ENCODE measurements at regions not wholly inside any gene's neighbourhood (a gene's known extent, or its start where the extent isn't known, plus 50 kb on each side); places are given as distances from the start of the nearest gene placed in this dataset.
A peak's percentile ranks its signal among the peaks of the same experiment; 100 is the strongest.
"Not testable (repeated sequence)": the region's sequence is repeated elsewhere in the genome, so short reads cannot be mapped to it uniquely, and the experiment has no call there.

- ATAC-seq; in situ Hi-C loops (cut with MboI); H3K4me2 ChIP-seq (ENCODE audit: control insufficient read depth, insufficient read depth); DNase-seq (ENCODE audit: low read depth, low spot score); H3K27me3 ChIP-seq (replicated peaks in 1 of 2; ENCODE audit: control insufficient read depth in 2 of 2, insufficient read depth in 2 of 2, low read length in 1 of 2); RAD21 ChIA-PET (ENCODE audit: unreplicated experiment); H3K4me1 ChIP-seq (ENCODE audit: control insufficient read depth, insufficient read depth, low read length); H3K4me3 ChIP-seq; H4K20me1 ChIP-seq (ENCODE audit: control insufficient read depth, insufficient read depth); H3K9me3 ChIP-seq (replicated peaks; ENCODE audit: control insufficient read depth, insufficient read depth, low read length); SMC1A ChIA-PET (ENCODE audit: uncharacterized antibody, unreplicated experiment); BruUV-seq (replicated peaks); H3K9ac ChIP-seq (ENCODE audit: control insufficient read depth, insufficient read depth, low read length); CTCF ChIA-PET; H3K36me3 ChIP-seq (ENCODE audit: control insufficient read depth in 2 of 2, insufficient read depth in 2 of 2, low read length in 1 of 2); intact Hi-C loops (cut with micrococcal nuclease; ENCODE audit: unreplicated experiment); H3K27ac ChIP-seq (ENCODE audit: control insufficient read depth, insufficient read depth); H3K79me2 ChIP-seq (ENCODE audit: control insufficient read depth, insufficient read depth, low read length); POLR2A ChIA-PET; FAIRE-seq; H2AFZ ChIP-seq (ENCODE audit: control insufficient read depth, low read depth, low read length): not testable (repeated sequence)
Measured at GRCh38 chr9:39649029-39649428, 293.6 kb downstream of the SPATA31A1 start.

GRCh38 chr9:39656960-39657603 is 301.6 kb downstream of the SPATA31A1 start:
- BruUV-seq (replicated peaks); H3K9me3 ChIP-seq (replicated peaks; ENCODE audit: control insufficient read depth, insufficient read depth, low read length); POLR2A ChIA-PET; H3K79me2 ChIP-seq (ENCODE audit: control insufficient read depth, insufficient read depth, low read length); intact Hi-C loops (cut with micrococcal nuclease; ENCODE audit: unreplicated experiment); H3K4me2 ChIP-seq (ENCODE audit: control insufficient read depth, insufficient read depth); CTCF ChIA-PET; H3K36me3 ChIP-seq (ENCODE audit: control insufficient read depth in 2 of 2, insufficient read depth in 2 of 2, low read length in 1 of 2); SMC1A ChIA-PET (ENCODE audit: uncharacterized antibody, unreplicated experiment); H3K9ac ChIP-seq (ENCODE audit: control insufficient read depth, insufficient read depth, low read length); H3K27me3 ChIP-seq (replicated peaks in 1 of 2; ENCODE audit: control insufficient read depth in 2 of 2, insufficient read depth in 2 of 2, low read length in 1 of 2); H2AFZ ChIP-seq (ENCODE audit: control insufficient read depth, low read depth, low read length); in situ Hi-C loops (cut with MboI); H3K27ac ChIP-seq (ENCODE audit: control insufficient read depth, insufficient read depth); H3K4me3 ChIP-seq; DNase-seq (ENCODE audit: low read depth, low spot score); H3K4me1 ChIP-seq (ENCODE audit: control insufficient read depth, insufficient read depth, low read length); H4K20me1 ChIP-seq (ENCODE audit: control insufficient read depth, insufficient read depth); RAD21 ChIA-PET (ENCODE audit: unreplicated experiment); FAIRE-seq: not testable (repeated sequence)
- ATAC-seq, result peak; percentile 78
- no CpG with 5 or more reads among the region's 4 CpGs for WGBS (ENCODE audit: insufficient coverage, insufficient replicate concordance, low lambda C conversion rate, missing lambda C conversion rate)

- H3K27me3 ChIP-seq (replicated peaks in 1 of 2; ENCODE audit: control insufficient read depth in 2 of 2, insufficient read depth in 2 of 2, low read length in 1 of 2); H3K9me3 ChIP-seq (replicated peaks; ENCODE audit: control insufficient read depth, insufficient read depth, low read length); BruUV-seq (replicated peaks); CTCF ChIA-PET; H2AFZ ChIP-seq (ENCODE audit: control insufficient read depth, low read depth, low read length); SMC1A ChIA-PET (ENCODE audit: uncharacterized antibody, unreplicated experiment); H4K20me1 ChIP-seq (ENCODE audit: control insufficient read depth, insufficient read depth); H3K9ac ChIP-seq (ENCODE audit: control insufficient read depth, insufficient read depth, low read length); H3K36me3 ChIP-seq (ENCODE audit: control insufficient read depth in 2 of 2, insufficient read depth in 2 of 2, low read length in 1 of 2); intact Hi-C loops (cut with micrococcal nuclease; ENCODE audit: unreplicated experiment); FAIRE-seq; RAD21 ChIA-PET (ENCODE audit: unreplicated experiment); POLR2A ChIA-PET; H3K27ac ChIP-seq (ENCODE audit: control insufficient read depth, insufficient read depth); H3K4me3 ChIP-seq; H3K79me2 ChIP-seq (ENCODE audit: control insufficient read depth, insufficient read depth, low read length); in situ Hi-C loops (cut with MboI); H3K4me1 ChIP-seq (ENCODE audit: control insufficient read depth, insufficient read depth, low read length); DNase-seq (ENCODE audit: low read depth, low spot score); H3K4me2 ChIP-seq (ENCODE audit: control insufficient read depth, insufficient read depth): not testable (repeated sequence)
- peak; percentile 63 for ATAC-seq
- WGBS (ENCODE audit: insufficient coverage, insufficient replicate concordance, low lambda C conversion rate, missing lambda C conversion rate), result no CpG with 5 or more reads among the region's 8 CpGs
Measured at GRCh38 chr9:39663020-39663419, 307.6 kb downstream of the SPATA31A1 start.

Measured in GM12878 (cell line).